Mesothelial cell of epicardium (in vitro differentiated cells): ENCODE measurements at regions not wholly inside any gene's neighbourhood (a gene's known extent, or its start where the extent isn't known, plus 50 kb on each side); places are given as distances from the start of the nearest gene placed in this dataset.

Source experiments
- DNase-seq, 2 experiments: peaks; one replicate each; pipeline ENCODE4 v3.0.0; 2021; ENCODE audit warnings: low spot score in 2 of 2; ENCODE audit not compliant: unreplicated experiment in 2 of 2
- H3K27ac Mint-ChIP-seq: 2 replicates; pipeline ENCODE4 v1.8.0; 2021; ENCODE audit warnings: mixed read lengths
- H3K27me3 Mint-ChIP-seq: 2 replicates; pipeline ENCODE4 v1.8.0; 2021; ENCODE audit warnings: low read depth, mixed read lengths
- H3K36me3 Mint-ChIP-seq: 2 replicates; pipeline ENCODE4 v1.8.0; 2021; ENCODE audit warnings: mixed read lengths
- H3K4me1 Mint-ChIP-seq: 2 replicates; pipeline ENCODE4 v1.8.0; 2021; ENCODE audit warnings: mixed read lengths
- H3K4me3 Mint-ChIP-seq: 2 replicates; pipeline ENCODE4 v1.8.0; 2021; ENCODE audit warnings: mild to moderate bottlenecking, moderate library complexity, mixed read lengths
- H3K9me3 Mint-ChIP-seq: 2 replicates; pipeline ENCODE4 v1.8.0; 2021; ENCODE audit warnings: mixed read lengths
- TF ChIP-seq, protein P1 (sequence below): fragments of 200-600 bp; sonication (generic); IDR thresholded peaks from one replicate; pipeline ENCODE4 v1.5.0; 2021; ENCODE audit warnings: antibody characterized with exemption; ENCODE audit not compliant: unreplicated experiment

DNA sequence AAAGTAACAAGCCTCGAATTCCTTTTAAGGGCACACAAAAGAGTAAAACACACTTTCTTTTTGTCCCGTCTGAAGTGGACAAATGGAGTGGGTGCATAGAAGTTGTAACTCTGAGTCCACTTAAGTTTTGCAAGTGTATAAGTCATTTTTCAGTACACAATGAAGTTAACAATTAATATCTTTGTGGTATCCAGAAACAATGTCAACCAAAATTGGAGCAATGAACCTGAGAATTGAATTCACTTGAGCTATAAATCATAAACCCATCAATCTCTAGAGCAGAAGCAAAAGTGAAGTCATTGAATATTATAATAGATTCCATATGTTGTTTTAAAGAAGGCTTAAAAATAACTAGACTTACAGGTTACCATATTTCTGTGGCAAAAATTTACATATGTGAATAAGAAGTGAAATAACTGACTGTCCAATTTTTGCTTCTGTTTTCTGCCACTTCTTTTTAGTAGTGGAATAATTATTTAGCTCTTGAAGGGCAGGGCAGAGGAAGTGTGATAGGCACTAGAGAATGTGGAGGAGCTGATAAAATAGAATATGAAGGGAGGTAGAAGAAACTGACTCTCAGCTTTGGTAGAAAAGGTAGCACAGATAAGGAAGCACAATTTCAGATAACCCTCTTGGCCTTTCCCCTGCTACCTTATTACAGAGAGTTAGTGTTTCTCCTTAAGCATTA lies 73.9 kb upstream of the RGL1 start:
- TF ChIP-seq, protein P1, sequence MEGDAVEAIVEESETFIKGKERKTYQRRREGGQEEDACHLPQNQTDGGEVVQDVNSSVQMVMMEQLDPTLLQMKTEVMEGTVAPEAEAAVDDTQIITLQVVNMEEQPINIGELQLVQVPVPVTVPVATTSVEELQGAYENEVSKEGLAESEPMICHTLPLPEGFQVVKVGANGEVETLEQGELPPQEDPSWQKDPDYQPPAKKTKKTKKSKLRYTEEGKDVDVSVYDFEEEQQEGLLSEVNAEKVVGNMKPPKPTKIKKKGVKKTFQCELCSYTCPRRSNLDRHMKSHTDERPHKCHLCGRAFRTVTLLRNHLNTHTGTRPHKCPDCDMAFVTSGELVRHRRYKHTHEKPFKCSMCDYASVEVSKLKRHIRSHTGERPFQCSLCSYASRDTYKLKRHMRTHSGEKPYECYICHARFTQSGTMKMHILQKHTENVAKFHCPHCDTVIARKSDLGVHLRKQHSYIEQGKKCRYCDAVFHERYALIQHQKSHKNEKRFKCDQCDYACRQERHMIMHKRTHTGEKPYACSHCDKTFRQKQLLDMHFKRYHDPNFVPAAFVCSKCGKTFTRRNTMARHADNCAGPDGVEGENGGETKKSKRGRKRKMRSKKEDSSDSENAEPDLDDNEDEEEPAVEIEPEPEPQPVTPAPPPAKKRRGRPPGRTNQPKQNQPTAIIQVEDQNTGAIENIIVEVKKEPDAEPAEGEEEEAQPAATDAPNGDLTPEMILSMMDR: no peak
- Mint-ChIP-seq H3K27ac (peak overlapping the region; percentile 53), H3K27me3 (no peaks in the 10 kb centered on the region), H3K4me1 (peaks cover 54% of the 10 kb centered on the region), H3K36me3 (no peaks in the 10 kb centered on the region), H3K9me3 (no peaks in the 10 kb centered on the region), H3K4me3 (no peak overlapping the region)
- no peak for DNase-seq

DNA sequence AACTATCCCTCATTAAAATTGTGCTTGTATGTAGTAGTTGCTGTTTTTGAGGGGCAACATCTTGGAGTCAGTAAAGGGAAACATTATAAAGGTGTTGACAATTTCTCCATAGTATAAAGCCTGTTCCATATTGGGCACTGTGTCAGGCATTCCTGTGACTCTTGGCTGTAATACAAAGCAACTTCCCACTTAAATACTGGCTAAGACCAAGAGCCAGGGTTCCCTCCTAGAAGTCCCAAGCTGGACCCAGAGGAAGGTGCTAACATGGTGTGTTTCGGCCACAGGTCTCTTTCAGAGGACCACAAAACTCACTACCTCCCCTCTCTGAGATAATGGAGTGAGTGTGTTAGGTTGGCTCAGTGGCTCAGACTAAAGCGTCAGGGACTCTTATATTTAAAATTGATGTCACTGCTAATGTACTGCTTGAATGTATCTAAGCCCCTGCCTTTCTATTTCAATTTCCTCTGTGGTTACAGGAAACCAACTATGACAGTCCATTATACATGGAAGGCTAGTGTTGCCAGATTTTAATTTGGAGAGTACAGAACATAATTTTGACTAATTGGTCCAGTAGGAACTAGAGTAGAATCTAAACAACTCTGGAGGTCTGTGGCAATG lies 74.7 kb upstream of the RGL1 start:
- H3K4me1 Mint-ChIP-seq: peaks cover 46% of the 10 kb centered on the region
- H3K36me3 Mint-ChIP-seq: no peaks in the 10 kb centered on the region
- no peaks in the 10 kb centered on the region for H3K9me3 Mint-ChIP-seq
- H3K4me3 Mint-ChIP-seq: no peak overlapping the region
- TF ChIP-seq, protein P1: no peak
- DNase-seq: no peak
- no peaks in the 10 kb centered on the region for H3K27me3 Mint-ChIP-seq
- H3K27ac Mint-ChIP-seq: peak overlapping the region; percentile 48

DNA sequence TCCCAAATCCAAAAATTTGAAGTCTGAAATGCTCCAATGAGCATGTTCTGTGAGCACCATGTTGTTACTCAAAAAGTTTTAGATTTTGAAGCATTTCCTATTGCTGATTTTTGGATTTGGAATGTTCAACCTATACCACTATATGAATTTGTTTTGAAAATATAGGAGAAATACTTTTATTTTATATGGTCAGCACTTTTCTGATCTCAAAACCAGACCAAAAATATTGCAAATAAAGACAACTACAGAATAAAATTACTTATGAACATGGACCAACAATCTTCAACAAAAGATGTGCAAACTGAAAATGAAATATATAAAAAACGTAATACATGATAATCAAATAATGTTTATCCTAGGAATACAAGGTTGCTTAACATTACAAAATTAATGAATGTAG lies 73.7 kb upstream of the APOBEC4 start:
- Mint-ChIP-seq H3K27me3 (no peaks in the 10 kb centered on the region), H3K27ac (no peak overlapping the region), H3K4me3 (no peak overlapping the region), H3K4me1 (peaks cover 19% of the 10 kb centered on the region), H3K9me3 (no peaks in the 10 kb centered on the region), H3K36me3 (no peaks in the 10 kb centered on the region)
- DNase-seq: no peak
- TF ChIP-seq, protein P1: no peak

DNA sequence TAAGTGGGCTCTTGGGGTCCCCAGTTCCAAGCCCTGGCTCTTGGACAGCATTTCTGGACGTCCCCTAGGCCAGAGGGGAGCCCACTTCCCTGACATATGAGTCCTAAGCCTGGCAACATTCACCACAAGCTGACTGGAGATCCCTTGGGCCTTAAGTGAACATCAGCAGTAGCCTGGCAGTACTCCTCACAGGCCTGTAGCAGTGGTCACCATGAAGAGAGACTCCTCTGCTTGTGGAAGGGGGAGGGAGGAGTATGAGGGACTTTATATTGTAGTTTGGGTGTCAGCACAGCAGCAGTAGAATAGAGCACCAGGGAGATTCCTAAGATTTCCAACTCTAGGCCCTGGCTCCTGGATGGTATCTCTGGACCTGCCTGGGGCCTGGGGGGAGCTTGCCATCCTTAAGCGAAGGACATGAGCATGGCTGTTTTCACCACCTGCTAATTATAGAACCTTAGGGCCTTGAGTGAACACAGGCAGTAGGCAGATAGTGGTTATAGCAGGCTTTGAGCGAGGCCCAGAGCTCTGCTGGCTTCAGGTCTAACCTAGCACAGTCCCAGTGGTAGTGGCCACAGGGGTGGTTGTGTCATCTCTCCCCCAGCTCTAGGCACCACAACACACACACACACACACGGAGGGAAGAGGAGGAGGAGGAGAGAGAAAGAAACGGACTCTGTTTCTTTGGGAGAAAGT lies 71.4 kb upstream of the APOBEC4 start:
- no peak for DNase-seq
- Mint-ChIP-seq H3K4me1 (no peaks in the 10 kb centered on the region), H3K27ac (no peak overlapping the region), H3K9me3 (no peaks in the 10 kb centered on the region), H3K27me3 (no peaks in the 10 kb centered on the region), H3K4me3 (no peak overlapping the region), H3K36me3 (no peaks in the 10 kb centered on the region)
- TF ChIP-seq, protein P1: no peak

DNA sequence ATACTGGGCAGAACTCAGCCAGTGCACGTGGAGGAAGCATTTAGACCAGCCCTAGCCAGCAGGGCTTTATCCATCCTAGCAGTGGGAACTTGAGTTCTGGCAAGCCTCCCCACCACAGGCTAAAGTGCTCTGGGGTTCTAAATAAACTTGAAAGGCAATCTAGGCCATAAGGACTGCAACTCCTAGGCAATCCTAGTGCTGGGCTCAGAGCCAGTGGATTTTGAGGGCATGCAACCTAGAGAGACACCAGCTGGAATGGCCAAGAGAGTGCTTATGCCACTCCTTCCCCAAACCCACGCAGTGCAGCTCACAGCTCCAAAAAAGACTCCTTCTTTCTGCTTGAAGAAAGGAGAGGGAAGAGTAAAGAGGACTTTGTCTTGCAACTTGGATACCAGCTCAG lies 70.5 kb upstream of the APOBEC4 start:
- Mint-ChIP-seq H3K4me1 (peaks cover 1% of the 10 kb centered on the region), H3K4me3 (no peak overlapping the region), H3K27ac (no peak overlapping the region), H3K36me3 (no peaks in the 10 kb centered on the region), H3K9me3 (no peaks in the 10 kb centered on the region), H3K27me3 (no peaks in the 10 kb centered on the region)
- DNase-seq: no peak
- TF ChIP-seq, protein P1: no peak
